ENCODE measurements at regions not wholly inside any gene's neighbourhood (a gene's known extent, or its start where the extent isn't known, plus 50 kb on each side); places are given as distances from the start of the nearest gene placed in this dataset.

GRCh38 chr2:188151670-188152069 is 140.0 kb upstream of the GULP1 start:
- H2AFZ ChIP-seq (ENCODE audit: low read length) = no peak overlapping the region
- no peak overlapping the region for H3K4me3 ChIP-seq (ENCODE audit: extremely low read depth in 1 of 4, insufficient read depth in 2 of 4, low read depth in 3 of 4, low read length in 4 of 4)
- peaks cover 0 to 1% (median 0%) of the 10 kb centered on the region in 4 experiments; a peak in 1 of 7 replicates for H3K27me3 ChIP-seq (replicated peaks in 1 of 4; ENCODE audit: control insufficient read depth in 3 of 4, extremely low read depth in 1 of 4, insufficient read depth in 3 of 4, low read length in 3 of 4)
- H3K79me2 ChIP-seq (ENCODE audit: control insufficient read depth in 1 of 2, insufficient read depth in 2 of 2, low read length in 2 of 2) = no peaks in the 10 kb centered on the region
- H3K79me1 ChIP-seq (ENCODE audit: low read depth, low read length) = no peaks in the 10 kb centered on the region
- H3K9me3 ChIP-seq (ENCODE audit: insufficient read depth in 2 of 2, low read depth in 1 of 2, low read length in 1 of 2) = no peaks in the 10 kb centered on the region
- H3K27ac ChIP-seq (ENCODE audit: low read depth, low read length) = no peak overlapping the region
- H2BK5ac ChIP-seq (ENCODE audit: low read depth, low read length) = no peak overlapping the region
- H4K8ac ChIP-seq (ENCODE audit: extremely low read depth, insufficient read depth, low read length) = no peak overlapping the region
- no peak overlapping the region for H3K56ac ChIP-seq (replicated peaks; ENCODE audit: insufficient read length, low read depth, low read length)
- no peak overlapping the region for H4K5ac ChIP-seq (ENCODE audit: insufficient read length, low read depth, low read length)
- no peaks in the 10 kb centered on the region for H4K20me1 ChIP-seq (replicated peaks in 1 of 2; ENCODE audit: control insufficient read depth in 1 of 2, insufficient read depth in 2 of 2, low read length in 2 of 2)
- no peak overlapping the region for H3K14ac ChIP-seq (ENCODE audit: insufficient read length)
- no peak overlapping the region for H3K23ac ChIP-seq (ENCODE audit: insufficient read length)
- H2AK5ac ChIP-seq (ENCODE audit: low read depth, low read length) = no peak overlapping the region
- no peak overlapping the region for H3K18ac ChIP-seq (ENCODE audit: extremely low read depth, low read length)
- H2BK120ac ChIP-seq (replicated peaks; ENCODE audit: low read depth, low read length) = no peak overlapping the region
- DNase-seq (ENCODE audit: low read depth in 1 of 2, low spot score in 2 of 2) = no peak
- H3K4me2 ChIP-seq (ENCODE audit: insufficient read depth in 1 of 2, low read depth in 2 of 2, low read length in 2 of 2) = no peak overlapping the region
- H3K36me3 ChIP-seq (ENCODE audit: control insufficient read depth in 2 of 4, insufficient read depth in 4 of 4, low read length in 3 of 4) = no peaks in the 10 kb centered on the region
- H3K9ac ChIP-seq (replicated peaks in 1 of 4; ENCODE audit: extremely low read depth in 1 of 4, low read depth in 3 of 4, low read length in 3 of 4) = no peak overlapping the region
- no peak overlapping the region for H2BK12ac ChIP-seq (ENCODE audit: low read depth, low read length)
- no peak overlapping the region for H4K91ac ChIP-seq (replicated peaks; ENCODE audit: insufficient read length, low read length)
- ChIA-PET POLR2A (ENCODE audit: partially characterized antibody) (interaction anchor here (1.0 kb wide), 1 partner anchor 150 kb away, joined by 3 read pairs; no protein-coding TSS in a partner anchor), CTCF (ENCODE audit: partially characterized antibody) (interaction anchor here (1.1 to 1.4 kb wide), 2 partner anchors 47 to 97 kb away, joined by 3 to 4 read pairs; no protein-coding TSS in a partner anchor)
- no peak overlapping the region for H2BK20ac ChIP-seq (ENCODE audit: low read length)
- H3K23me2 ChIP-seq (ENCODE audit: low read depth, low read length) = no peaks in the 10 kb centered on the region
- H3K4ac ChIP-seq (replicated peaks; ENCODE audit: insufficient read length, low read depth, low read length) = no peak overlapping the region
- FAIRE-seq = peak; percentile 39
- H2BK15ac ChIP-seq (ENCODE audit: low read length) = no peak overlapping the region
- WGBS, 2 experiments (ENCODE audit: extremely low coverage in 1 of 2, insufficient coverage in 1 of 2, insufficient read length in 1 of 2, insufficient replicate concordance in 2 of 2, low coverage in 1 of 2, low lambda C conversion rate in 2 of 2, missing lambda C conversion rate in 1 of 2) = 80% methylated on average over 1 of the region's 1 CpG; no CpG with 5 or more reads in 1 of the 2 experiments
- no peaks in the 10 kb centered on the region; a peak in 1 of 7 replicates for H3K4me1 ChIP-seq (replicated peaks in 1 of 4; ENCODE audit: control insufficient read depth in 3 of 4, insufficient read depth in 4 of 4, low read length in 3 of 4)
- TF ChIP-seq MAFK (IDR thresholded peaks at IDR 0.05; ENCODE audit: low read depth, low read length) (no peak), JUND (IDR thresholded peaks at IDR 0.05; ENCODE audit: low read length) (no peak), CTBP2 (IDR thresholded peaks at IDR 0.05; ENCODE audit: borderline replicate concordance, insufficient read depth, insufficient read length, low read length) (no peak), RXRA (IDR thresholded peaks at IDR 0.05; ENCODE audit: insufficient read depth, low read depth, low read length) (no peak), ATF3 (IDR thresholded peaks at IDR 0.05; ENCODE audit: insufficient read depth, low read depth, low read length) (no peak), CHD2 (IDR thresholded peaks at IDR 0.05; ENCODE audit: low read length) (no peak), ZNF274 (IDR thresholded peaks at IDR 0.05; ENCODE audit: borderline replicate concordance, extremely low read depth, low read length) (no peak), RFX5 (IDR thresholded peaks at IDR 0.05; ENCODE audit: borderline replicate concordance, low read depth, low read length) (no peak), YY1 (IDR thresholded peaks at IDR 0.05; ENCODE audit: low read depth, low read length) (no peak), EGR1 (IDR thresholded peaks at IDR 0.05; ENCODE audit: borderline replicate concordance, low read depth, low read length) (no peak), HDAC2 (IDR thresholded peaks at IDR 0.05; ENCODE audit: borderline replicate concordance in 1 of 2, low read depth in 2 of 2, low read length in 2 of 2) (no peak), KDM1A (IDR thresholded peaks at IDR 0.05; ENCODE audit: borderline replicate concordance, low read length) (no peak), USF2 (IDR thresholded peaks at IDR 0.05; ENCODE audit: low read length) (no peak)

Measured in H1 (cell line).